ENCODE measurements at regions not wholly inside any gene's neighbourhood (a gene's known extent, or its start where the extent isn't known, plus 50 kb on each side); places are given as distances from the start of the nearest gene placed in this dataset.

DNA sequence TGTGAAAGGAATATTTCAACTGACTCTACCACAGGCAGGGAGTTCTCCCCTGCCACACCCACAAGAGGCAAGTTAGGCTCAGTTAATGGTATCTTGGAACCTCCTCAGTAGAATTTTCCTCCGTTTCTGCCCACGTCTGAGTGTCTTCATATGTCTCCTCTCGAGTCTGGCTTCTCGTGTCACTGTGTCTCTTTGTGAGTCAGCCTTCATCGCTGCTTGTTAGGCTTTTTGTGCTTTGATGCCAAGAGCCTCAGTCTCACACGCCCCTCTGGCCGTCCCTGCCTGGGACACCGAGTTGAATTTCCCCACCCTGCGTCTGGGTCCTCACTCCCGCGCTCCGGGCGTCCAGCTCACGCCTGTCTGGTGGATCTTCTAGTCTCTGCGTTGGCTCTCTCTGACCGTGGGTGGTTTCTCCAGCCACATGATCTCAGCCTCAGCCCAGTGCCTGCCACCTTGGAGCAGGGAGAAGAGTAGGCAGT lies 125.7 kb upstream of the GADD45A start:
- TF ChIP-seq CTCF (optimal IDR thresholded peaks at IDR 0.05 in 1 of 3, IDR thresholded peaks at IDR 0.05 in 1 of 3, conservative IDR thresholded peaks at IDR 0.05 in 1 of 3; ENCODE audit: extremely low read depth in 1 of 3, insufficient read depth in 2 of 3, low read length in 3 of 3): no peak
- no peak for TF ChIP-seq EZH2 (IDR thresholded peaks at IDR 0.05; ENCODE audit: low read length)

Data from keratinocyte (primary cell).